Tibial artery (tissue), 4 donors: ENCODE measurements at regions not wholly inside any gene's neighbourhood (a gene's known extent, or its start where the extent isn't known, plus 50 kb on each side); places are given as distances from the start of the nearest gene placed in this dataset.

Experiments used
- DNase-seq, 2 donors: peaks; one replicate each; pipeline ENCODE4 v3.0.0-alpha.2; 2019
- H3K27ac ChIP-seq, 2 donors: fragments of 200-600 bp; sonication (generic) in 1 of 2; 1 replicate in 1 of 2; 2 replicates in 1 of 2; pipeline ENCODE4 v1.5.1; 2018 to 2019; ENCODE audit warnings: mild to moderate bottlenecking in 1 of 2
- H3K27me3 ChIP-seq, 2 donors: fragments of 200-600 bp; sonication (generic) in 1 of 2; one replicate each; pipeline versions ENCODE4 v1.5.1 to v1.6.0; 2016 to 2019
- H3K36me3 ChIP-seq, 3 donors: fragments of 200-600 bp; sonication (generic) in 2 of 3; one replicate each; pipeline ENCODE4 v1.5.1; 2016 to 2019; ENCODE audit warnings: mild to moderate bottlenecking in 2 of 3
- H3K4me1 ChIP-seq, 4 donors: fragments of 200-600 bp; sonication (generic) in 2 of 4; 1 replicate in 3 of 4; 2 replicates in 1 of 4; pipeline ENCODE4 v1.5.1; 2016 to 2019
- H3K4me3 ChIP-seq, 2 donors: fragments of 200-600 bp; sonication (generic) in 1 of 2; 1 replicate in 1 of 2; 2 replicates in 1 of 2; pipeline ENCODE4 v1.5.1; 2018 to 2019; ENCODE audit warnings: mild to moderate bottlenecking in 2 of 2
- H3K9me3 ChIP-seq, 3 donors: fragments of 200-600 bp; sonication (generic) in 1 of 3; one replicate each; pipeline ENCODE4 v1.5.1; 2016 to 2019
- intact Hi-C: fragments of 100-400 bp; cut with DNase I; formaldehyde crosslinking; loops from one replicate; pipeline ENCODE4 v1.15.0; 2023; ENCODE audit warnings: low total_unique reads
- TF ChIP-seq, protein P1 (sequence below), 2 experiments: fragments of 200-600 bp in 1 of 2; fragments of 450-650 bp in 1 of 2; IDR thresholded peaks; one replicate each; pipeline ENCODE4 v1.5.1; 2017 to 2019; ENCODE audit warnings: antibody characterized with exemption in 2 of 2, mild to moderate bottlenecking in 1 of 2, moderate library complexity in 1 of 2

- no peaks in the 10 kb centered on the region for H3K4me1 ChIP-seq
- no peak for DNase-seq
- peaks cover 0 to 9% (median 6%) of the 10 kb centered on the region in 3 donors for H3K9me3 ChIP-seq
- H3K27ac ChIP-seq: no peak overlapping the region
- intact Hi-C loops: no loop called here
- no peaks in the 10 kb centered on the region for H3K36me3 ChIP-seq
- no peaks in the 10 kb centered on the region for H3K27me3 ChIP-seq
- no peak overlapping the region for H3K4me3 ChIP-seq
- TF ChIP-seq, protein P1, sequence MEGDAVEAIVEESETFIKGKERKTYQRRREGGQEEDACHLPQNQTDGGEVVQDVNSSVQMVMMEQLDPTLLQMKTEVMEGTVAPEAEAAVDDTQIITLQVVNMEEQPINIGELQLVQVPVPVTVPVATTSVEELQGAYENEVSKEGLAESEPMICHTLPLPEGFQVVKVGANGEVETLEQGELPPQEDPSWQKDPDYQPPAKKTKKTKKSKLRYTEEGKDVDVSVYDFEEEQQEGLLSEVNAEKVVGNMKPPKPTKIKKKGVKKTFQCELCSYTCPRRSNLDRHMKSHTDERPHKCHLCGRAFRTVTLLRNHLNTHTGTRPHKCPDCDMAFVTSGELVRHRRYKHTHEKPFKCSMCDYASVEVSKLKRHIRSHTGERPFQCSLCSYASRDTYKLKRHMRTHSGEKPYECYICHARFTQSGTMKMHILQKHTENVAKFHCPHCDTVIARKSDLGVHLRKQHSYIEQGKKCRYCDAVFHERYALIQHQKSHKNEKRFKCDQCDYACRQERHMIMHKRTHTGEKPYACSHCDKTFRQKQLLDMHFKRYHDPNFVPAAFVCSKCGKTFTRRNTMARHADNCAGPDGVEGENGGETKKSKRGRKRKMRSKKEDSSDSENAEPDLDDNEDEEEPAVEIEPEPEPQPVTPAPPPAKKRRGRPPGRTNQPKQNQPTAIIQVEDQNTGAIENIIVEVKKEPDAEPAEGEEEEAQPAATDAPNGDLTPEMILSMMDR (IDR thresholded peaks at IDR 0.05): no peak
Measured at GRCh38 chr1:187465441-187465840, 636.7 kb downstream of the PLA2G4A start.

GRCh38 chr1:187469836-187470235, 641.1 kb downstream of the PLA2G4A start:
- no peak overlapping the region for H3K27ac ChIP-seq
- intact Hi-C loops: no loop called here
- peaks cover 0 to 5% (median 2%) of the 10 kb centered on the region in 3 donors for H3K9me3 ChIP-seq
- H3K27me3 ChIP-seq: no peaks in the 10 kb centered on the region
- no peaks in the 10 kb centered on the region for H3K4me1 ChIP-seq
- no peaks in the 10 kb centered on the region for H3K36me3 ChIP-seq
- TF ChIP-seq, protein P1 (IDR thresholded peaks at IDR 0.05): no peak
- no peak overlapping the region for H3K4me3 ChIP-seq
- no peak for DNase-seq

GRCh38 chr1:187471555-187471954, 642.8 kb downstream of the PLA2G4A start:
- Histone ChIP-seq H3K4me3 (no peak overlapping the region), H3K4me1 (no peaks in the 10 kb centered on the region), H3K36me3 (no peaks in the 10 kb centered on the region), H3K9me3 (no peaks in the 10 kb centered on the region), H3K27me3 (no peaks in the 10 kb centered on the region), H3K27ac (no peak overlapping the region)
- TF ChIP-seq, protein P1 (IDR thresholded peaks at IDR 0.05): no peak
- DNase-seq: no peak
- intact Hi-C loops: no loop called here

DNA sequence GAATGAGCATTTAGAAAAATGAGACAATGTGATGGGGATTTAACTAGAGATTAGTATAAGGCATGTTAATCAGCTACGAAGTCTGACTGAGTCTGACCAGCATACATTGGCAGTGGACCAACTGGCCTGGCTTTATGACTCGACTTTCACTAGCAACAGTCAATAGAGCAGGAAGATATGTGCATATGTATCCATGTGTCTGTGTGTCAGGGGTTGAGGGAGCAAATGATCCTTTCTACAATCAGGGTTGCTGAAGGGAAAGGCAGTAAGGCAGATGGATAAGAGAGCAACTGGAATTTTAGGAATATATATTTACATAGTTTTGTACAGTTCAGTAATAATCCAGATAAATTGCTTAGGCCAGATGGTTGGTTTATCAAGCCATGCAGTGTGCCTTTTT, 645.6 kb downstream of the PLA2G4A start:
- Histone ChIP-seq H3K4me1 (no peaks in the 10 kb centered on the region), H3K9me3 (no peaks in the 10 kb centered on the region), H3K27ac (no peak overlapping the region), H3K27me3 (no peaks in the 10 kb centered on the region), H3K36me3 (no peaks in the 10 kb centered on the region), H3K4me3 (no peak overlapping the region)
- no peak for DNase-seq
- TF ChIP-seq, protein P1 (IDR thresholded peaks at IDR 0.05): no peak
- intact Hi-C loops: no loop called here

GRCh38 chr1:187476671-187477070, 647.9 kb downstream of the PLA2G4A start:
- H3K9me3 ChIP-seq: no peaks in the 10 kb centered on the region
- no peaks in the 10 kb centered on the region for H3K27me3 ChIP-seq
- no peak overlapping the region for H3K4me3 ChIP-seq
- DNase-seq: no peak
- intact Hi-C loops: no loop called here
- TF ChIP-seq, protein P1 (IDR thresholded peaks at IDR 0.05): no peak
- H3K4me1 ChIP-seq: no peaks in the 10 kb centered on the region
- H3K36me3 ChIP-seq: no peaks in the 10 kb centered on the region
- H3K27ac ChIP-seq: no peak overlapping the region

DNA sequence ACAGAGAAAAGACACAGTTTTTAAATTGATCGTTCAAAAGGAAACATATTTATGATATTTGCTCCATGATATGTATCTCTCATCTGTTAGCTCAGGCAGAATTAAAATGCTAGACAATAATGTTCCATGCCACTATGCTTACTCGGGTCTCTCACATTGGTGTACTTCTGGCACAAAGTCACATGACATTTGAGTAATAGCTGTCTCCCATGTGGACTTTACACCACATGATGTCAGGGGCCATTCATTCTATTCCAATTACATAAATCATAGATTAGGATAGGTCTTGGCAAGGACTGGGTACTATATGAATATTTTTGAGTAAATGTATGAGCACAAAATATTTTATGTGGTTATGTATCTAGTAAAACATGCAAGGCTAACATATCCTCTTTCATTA, 648.4 kb downstream of the PLA2G4A start:
- H3K27me3 ChIP-seq: no peaks in the 10 kb centered on the region
- no peak for DNase-seq
- TF ChIP-seq, protein P1 (IDR thresholded peaks at IDR 0.05): no peak
- H3K36me3 ChIP-seq: no peaks in the 10 kb centered on the region
- intact Hi-C loops: no loop called here
- no peaks in the 10 kb centered on the region for H3K9me3 ChIP-seq
- no peaks in the 10 kb centered on the region for H3K4me1 ChIP-seq
- no peak overlapping the region for H3K4me3 ChIP-seq
- H3K27ac ChIP-seq: no peak overlapping the region
